Liver (tissue), 7 donors: ENCODE measurements at regions not wholly inside any gene's neighbourhood (a gene's known extent, or its start where the extent isn't known, plus 50 kb on each side); places are given as distances from the start of the nearest gene placed in this dataset.
A peak's percentile ranks its signal among the peaks of the same experiment; 100 is the strongest.

Experiments used
- DNase-seq: peaks from one replicate; pipeline ENCODE4 v3.0.0-alpha.2; 2017; ENCODE audit warnings: low spot score
- H3K27ac ChIP-seq, 2 donors: one replicate each; pipeline ENCODE4 v1.7.0; 2013; ENCODE audit warnings: inconsistent platforms in 2 of 2, low read length in 2 of 2, control low read depth in 1 of 2, low read depth in 1 of 2, mild to moderate bottlenecking in 1 of 2
- H3K27me3 ChIP-seq, 4 donors: one replicate each; pipeline versions ENCODE4 v1.6.1 to v1.7.0; 2013; ENCODE audit warnings: low read length in 3 of 4, inconsistent platforms in 1 of 4, mild to moderate bottlenecking in 1 of 4, moderate library complexity in 1 of 4; ENCODE audit not compliant: control insufficient read depth in 4 of 4, insufficient read depth in 4 of 4
- H3K36me3 ChIP-seq, 4 donors: one replicate each; pipeline versions ENCODE4 v1.6.1 to v1.7.0; 2013; ENCODE audit warnings: low read length in 3 of 4, mild to moderate bottlenecking in 3 of 4, low read depth in 1 of 4, moderate library complexity in 1 of 4; ENCODE audit not compliant: control insufficient read depth in 4 of 4, insufficient read depth in 3 of 4
- H3K4me1 ChIP-seq, 4 donors: one replicate each; pipeline versions ENCODE4 v1.6.1 to v1.7.0; 2013; ENCODE audit warnings: low read length in 3 of 4, mild to moderate bottlenecking in 3 of 4, moderate library complexity in 1 of 4; ENCODE audit not compliant: control insufficient read depth in 4 of 4, insufficient read depth in 4 of 4
- H3K4me3 ChIP-seq, 3 donors: one replicate each; pipeline versions ENCODE4 v1.6.1 to v1.7.0; 2013; ENCODE audit warnings: low read length in 3 of 3, control low read depth in 1 of 3, low read depth in 1 of 3, mild to moderate bottlenecking in 1 of 3
- H3K9ac ChIP-seq, 2 donors: one replicate each; pipeline ENCODE4 v1.7.0; 2013; ENCODE audit warnings: low read length in 2 of 2, mild to moderate bottlenecking in 2 of 2, moderate library complexity in 2 of 2, control low read depth in 1 of 2, low read depth in 1 of 2
- H3K9me3 ChIP-seq, 4 donors: one replicate each; pipeline versions ENCODE4 v1.6.1 to v1.7.0; 2013; ENCODE audit warnings: low read length in 3 of 4; ENCODE audit not compliant: control insufficient read depth in 4 of 4
- ATF3 ChIP-seq: IDR thresholded peaks from 2 replicates; pipeline ENCODE4 v1.6.1; 2016; ENCODE audit warnings: antibody characterized with exemption
- EGR1 ChIP-seq, 2 donors: IDR thresholded peaks; 2 replicates each; pipeline ENCODE4 v1.6.1; 2016 to 2018; ENCODE audit warnings: antibody characterized with exemption in 2 of 2, low read depth in 2 of 2
- FOXA1 ChIP-seq: IDR thresholded peaks from 2 replicates; pipeline ENCODE4 v1.6.1; 2016; ENCODE audit warnings: antibody characterized with exemption
- FOXA2 ChIP-seq: IDR thresholded peaks from 2 replicates; pipeline ENCODE4 v1.6.1; 2016; ENCODE audit warnings: antibody characterized with exemption
- GABPA ChIP-seq, 2 donors: IDR thresholded peaks in 1 of 2; conservative IDR thresholded peaks in 1 of 2; 2 replicates each; pipeline ENCODE4 v1.6.1; 2016; ENCODE audit warnings: antibody characterized with exemption in 2 of 2, mild to moderate bottlenecking in 1 of 2, moderate library complexity in 1 of 2
- HNF4A ChIP-seq, 2 donors: conservative IDR thresholded peaks; 2 replicates each; pipeline ENCODE4 v1.6.1; 2016; ENCODE audit warnings: antibody characterized with exemption in 2 of 2, mild to moderate bottlenecking in 2 of 2
- HNF4G ChIP-seq: IDR thresholded peaks from 2 replicates; pipeline ENCODE4 v1.6.1; 2016; ENCODE audit warnings: antibody characterized with exemption
- JUND ChIP-seq, 2 donors: IDR thresholded peaks; 2 replicates each; pipeline ENCODE4 v1.6.1; 2016; ENCODE audit warnings: antibody characterized with exemption in 2 of 2
- NR2F2 ChIP-seq: IDR thresholded peaks from 2 replicates; pipeline ENCODE4 v1.6.1; 2016; ENCODE audit warnings: antibody characterized with exemption
- RAD21 ChIP-seq, 2 donors: IDR thresholded peaks; 2 replicates each; pipeline ENCODE4 v1.6.1; 2016; ENCODE audit warnings: antibody characterized with exemption in 2 of 2, mild to moderate bottlenecking in 2 of 2
- RXRA ChIP-seq, 2 donors: IDR thresholded peaks; 2 replicates each; pipeline ENCODE4 v1.6.1; 2017 to 2018; ENCODE audit warnings: antibody characterized with exemption in 2 of 2, mild to moderate bottlenecking in 1 of 2
- SP1 ChIP-seq: IDR thresholded peaks from 2 replicates; pipeline ENCODE4 v1.6.1; 2018; ENCODE audit warnings: antibody characterized with exemption, mild to moderate bottlenecking
- TAF1 ChIP-seq: conservative IDR thresholded peaks from 2 replicates; pipeline ENCODE4 v1.6.1; 2016; ENCODE audit warnings: antibody characterized with exemption, mild to moderate bottlenecking
- YY1 ChIP-seq: IDR thresholded peaks from 2 replicates; pipeline ENCODE4 v1.6.1; 2016; ENCODE audit warnings: antibody characterized with exemption, mild to moderate bottlenecking
- WGBS: extraction: QIAGEN DNeasy Blood & Tissue Kit; methylation state at CpG from one replicate; pipeline ENCODE4 v1.1.7; 2013; 5-methylcytosine and 5-hydroxymethylcytosine counted together
- TF ChIP-seq, protein P1 (sequence below): IDR thresholded peaks from 2 replicates; pipeline ENCODE4 v1.6.1; 2016; ENCODE audit warnings: antibody characterized with exemption
- TF ChIP-seq, protein P2 (sequence below): IDR thresholded peaks from 2 replicates; pipeline ENCODE4 v1.6.1; 2016; ENCODE audit warnings: antibody characterized with exemption
- donor health status: healthy.
- donor health status: healthy.
- donor health status: healthy.
- donor health status: healthy.

- Histone ChIP-seq H3K9ac (no peak overlapping the region), H3K4me1 (peaks cover 0 to 2% (median under 1%) of the 10 kb centered on the region in 4 donors), H3K9me3 (no peaks in the 10 kb centered on the region), H3K36me3 (no peaks in the 10 kb centered on the region), H3K27ac (no peak overlapping the region), H3K27me3 (no peaks in the 10 kb centered on the region), H3K4me3 (no peak overlapping the region)
- 86% methylated on average over 12 of the region's 12 CpGs for WGBS
- TF ChIP-seq ATF3, result no peak
- DNase-seq, result no peak
Measured at GRCh38 chr6:5896476-5897200, 110.1 kb downstream of the NRN1 start.

GRCh38 chr6:5894357-5894756 lies 112.4 kb downstream of the NRN1 start:
- 89% methylated on average over 4 of the region's 4 CpGs for WGBS
- H3K27ac ChIP-seq, result no peak overlapping the region
- H3K9me3 ChIP-seq, result no peaks in the 10 kb centered on the region
- H3K9ac ChIP-seq, result no peak overlapping the region
- no peak for DNase-seq
- no peaks in the 10 kb centered on the region for H3K36me3 ChIP-seq
- H3K4me1 ChIP-seq, result peaks cover 0 to 2% (median under 1%) of the 10 kb centered on the region in 4 donors
- no peaks in the 10 kb centered on the region for H3K27me3 ChIP-seq
- H3K4me3 ChIP-seq, result no peak overlapping the region
- TF ChIP-seq EGR1 (IDR thresholded peaks at IDR 0.05; ENCODE audit: low read depth in 2 of 2) (no peak), YY1 (no peak), HNF4A (conservative IDR thresholded peaks at IDR 0.05) (no peak), HNF4G (no peak), ATF3 (no peak), JUND (IDR thresholded peaks at IDR 0.05) (no peak), NR2F2 (no peak), GABPA (IDR thresholded peaks at IDR 0.05 in 1 of 2, conservative IDR thresholded peaks at IDR 0.05 in 1 of 2) (no peak), TAF1 (no peak)
- TF ChIP-seq, protein P1, sequence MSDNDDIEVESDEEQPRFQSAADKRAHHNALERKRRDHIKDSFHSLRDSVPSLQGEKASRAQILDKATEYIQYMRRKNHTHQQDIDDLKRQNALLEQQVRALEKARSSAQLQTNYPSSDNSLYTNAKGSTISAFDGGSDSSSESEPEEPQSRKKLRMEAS, result no peak

- no peak overlapping the region for H3K9ac ChIP-seq
- no peak overlapping the region for H3K27ac ChIP-seq
- no peaks in the 10 kb centered on the region for H3K36me3 ChIP-seq
- DNase-seq, result no peak
- no peaks in the 10 kb centered on the region for H3K27me3 ChIP-seq
- TF ChIP-seq NR2F2 (no peak), FOXA2 (no peak), JUND (IDR thresholded peaks at IDR 0.05) (no peak), GABPA (IDR thresholded peaks at IDR 0.05 in 1 of 2, conservative IDR thresholded peaks at IDR 0.05 in 1 of 2) (no peak), ATF3 (no peak)
- no peak overlapping the region for H3K4me3 ChIP-seq
- peaks cover 0 to 2% (median under 1%) of the 10 kb centered on the region in 4 donors for H3K4me1 ChIP-seq
- WGBS, result 95% methylated on average over 4 of the region's 4 CpGs
- H3K9me3 ChIP-seq, result no peaks in the 10 kb centered on the region
Measured at GRCh38 chr6:5893295-5893694, 113.4 kb downstream of the NRN1 start.

DNA sequence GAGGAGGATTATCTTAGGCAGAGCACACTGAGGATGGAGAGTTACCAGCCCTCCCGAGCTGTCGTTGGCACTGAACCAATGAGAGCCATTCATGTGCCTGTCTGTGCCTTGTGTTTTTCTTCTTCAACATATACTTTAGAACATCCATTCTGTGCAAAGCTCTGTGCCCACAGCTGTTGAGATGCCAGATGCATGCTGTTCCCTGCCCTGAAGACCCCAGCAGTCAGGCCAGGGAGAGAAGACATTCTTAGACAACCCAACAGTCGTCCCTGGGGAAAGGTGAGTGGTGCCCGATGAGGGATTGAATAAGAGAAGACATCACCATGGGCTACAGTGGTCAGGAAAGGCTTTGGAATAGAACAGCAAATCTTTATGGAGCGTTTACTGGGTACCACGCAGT lies 114.1 kb downstream of the NRN1 start:
- H3K4me1 ChIP-seq, result peaks cover 0 to 2% (median under 1%) of the 10 kb centered on the region in 4 donors
- no peak overlapping the region for H3K27ac ChIP-seq
- no peaks in the 10 kb centered on the region for H3K27me3 ChIP-seq
- H3K9me3 ChIP-seq, result no peaks in the 10 kb centered on the region
- TF ChIP-seq GABPA (IDR thresholded peaks at IDR 0.05 in 1 of 2, conservative IDR thresholded peaks at IDR 0.05 in 1 of 2) (no peak), ATF3 (no peak), YY1 (no peak), JUND (IDR thresholded peaks at IDR 0.05) (no peak), SP1 (no peak), RAD21 (IDR thresholded peaks at IDR 0.05) (no peak), TAF1 (no peak), FOXA1 (no peak), RXRA (IDR thresholded peaks at IDR 0.05) (no peak), HNF4G (no peak)
- TF ChIP-seq, protein P1, result no peak
- TF ChIP-seq, protein P2, sequence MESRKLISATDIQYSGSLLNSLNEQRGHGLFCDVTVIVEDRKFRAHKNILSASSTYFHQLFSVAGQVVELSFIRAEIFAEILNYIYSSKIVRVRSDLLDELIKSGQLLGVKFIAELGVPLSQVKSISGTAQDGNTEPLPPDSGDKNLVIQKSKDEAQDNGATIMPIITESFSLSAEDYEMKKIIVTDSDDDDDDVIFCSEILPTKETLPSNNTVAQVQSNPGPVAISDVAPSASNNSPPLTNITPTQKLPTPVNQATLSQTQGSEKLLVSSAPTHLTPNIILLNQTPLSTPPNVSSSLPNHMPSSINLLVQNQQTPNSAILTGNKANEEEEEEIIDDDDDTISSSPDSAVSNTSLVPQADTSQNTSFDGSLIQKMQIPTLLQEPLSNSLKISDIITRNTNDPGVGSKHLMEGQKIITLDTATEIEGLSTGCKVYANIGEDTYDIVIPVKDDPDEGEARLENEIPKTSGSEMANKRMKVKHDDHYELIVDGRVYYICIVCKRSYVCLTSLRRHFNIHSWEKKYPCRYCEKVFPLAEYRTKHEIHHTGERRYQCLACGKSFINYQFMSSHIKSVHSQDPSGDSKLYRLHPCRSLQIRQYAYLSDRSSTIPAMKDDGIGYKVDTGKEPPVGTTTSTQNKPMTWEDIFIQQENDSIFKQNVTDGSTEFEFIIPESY, result no peak
- no peak for DNase-seq
- WGBS, result 96% methylated on average over 6 of the region's 6 CpGs
- no peak overlapping the region for H3K9ac ChIP-seq
- H3K36me3 ChIP-seq, result no peaks in the 10 kb centered on the region
- peak overlapping the region in 1 of 3 donors; percentile 47 for H3K4me3 ChIP-seq
